SK-N-MC (cell line): ENCODE measurements at regions not wholly inside any gene's neighbourhood (a gene's known extent, or its start where the extent isn't known, plus 50 kb on each side); places are given as distances from the start of the nearest gene placed in this dataset.
"Not testable (repeated sequence)": the region's sequence is repeated elsewhere in the genome, so short reads cannot be mapped to it uniquely, and the experiment has no call there.

Experiments
- DNase-seq: peaks from one replicate; pipeline ENCODE4 v3.0.0-alpha.2; 2011; ENCODE audit warnings: low read depth, low spot score
- H3K27ac ChIP-seq: fragments of 200-600 bp; sonication (generic); 2 replicates; pipeline ENCODE4 v1.5.1; 2016; ENCODE audit warnings: mixed run types
- H3K36me3 ChIP-seq: fragments of 200-600 bp; sonication (generic); 2 replicates; pipeline ENCODE4 v1.6.1; 2017; ENCODE audit warnings: antibody characterized with exemption, low read length, mixed read lengths; ENCODE audit not compliant: insufficient read depth
- H3K4me3 ChIP-seq: fragments of 200-600 bp; sonication (generic); 2 replicates; pipeline ENCODE4 v1.5.1; 2016
- H3K9ac ChIP-seq: fragments of 200-600 bp; sonication (generic); 2 replicates; pipeline ENCODE4 v1.8.0; 2017; ENCODE audit warnings: mixed run types, mixed read lengths; ENCODE audit not compliant: insufficient read length
- H3K9me3 ChIP-seq: fragments of 200-600 bp; sonication (generic); 2 replicates; pipeline ENCODE4 v1.6.1; 2017; ENCODE audit warnings: low read depth, mild to moderate bottlenecking, antibody characterized with exemption, low read length, moderate library complexity, mixed read lengths
- EZH2 ChIP-seq: fragments of 200-600 bp; sonication (generic); IDR thresholded peaks from one replicate; pipeline ENCODE4 v1.6.1; 2017; ENCODE audit warnings: antibody characterized with exemption
- FOXP2 ChIP-seq: optimal IDR thresholded peaks from 2 replicates; pipeline ENCODE3; 2011; ENCODE audit warnings: mild to moderate bottlenecking, moderate library complexity; ENCODE audit not compliant: insufficient read depth; ENCODE audit errors: extremely low read length, control extremely low read depth
- POLR2AphosphoS5 ChIP-seq: IDR thresholded peaks from 2 replicates; pipeline ENCODE4 v1.6.1; 2012; ENCODE audit warnings: mild to moderate bottlenecking, low read depth, low read length, borderline replicate concordance

DNA sequence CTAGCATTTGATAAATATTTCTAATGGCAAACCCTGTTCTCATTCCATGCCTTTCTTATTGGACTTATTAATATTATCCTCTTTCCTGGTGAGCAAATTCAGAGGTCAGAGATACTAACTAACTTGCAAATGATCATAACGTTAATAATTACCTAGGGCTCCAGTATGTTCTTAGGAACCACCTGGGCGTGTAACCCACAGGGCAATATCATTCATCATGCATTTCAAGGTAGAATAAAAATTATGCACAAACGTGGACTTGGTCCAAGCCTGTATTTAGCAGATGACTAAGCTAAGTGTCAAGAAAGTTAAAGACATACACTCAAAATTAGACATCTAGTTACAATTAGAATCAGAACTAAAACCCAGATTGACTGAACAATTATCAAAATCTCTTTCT lies 850.1 kb downstream of the TRIML1 start:
- TF ChIP-seq POLR2AphosphoS5: no peak
- TF ChIP-seq FOXP2: no peak
- Histone ChIP-seq H3K36me3 (no peaks in the 10 kb centered on the region), H3K27ac (no peak overlapping the region), H3K9ac (no peak overlapping the region), H3K9me3 (no peaks in the 10 kb centered on the region), H3K4me3 (no peak overlapping the region)
- no peak for DNase-seq

DNA sequence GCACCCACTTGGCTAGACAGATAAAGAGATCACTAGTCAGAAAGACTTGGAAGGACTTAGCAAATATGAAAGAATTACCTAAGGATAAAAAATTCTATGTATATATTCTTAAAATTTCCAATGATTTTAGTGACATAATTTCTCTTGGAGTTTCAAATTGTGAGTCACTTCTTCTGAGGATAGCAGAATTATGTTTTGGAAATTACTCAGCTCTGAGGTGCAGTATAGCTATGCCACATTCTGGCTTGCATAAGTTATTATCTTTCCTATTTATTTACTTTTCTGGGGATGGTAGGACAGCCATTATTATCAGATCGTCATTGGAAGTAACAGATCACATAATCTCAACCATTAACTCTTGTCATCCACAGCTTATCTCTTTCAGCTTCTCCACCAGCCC lies 853.5 kb downstream of the TRIML1 start:
- TF ChIP-seq FOXP2 (no peak), EZH2 (no peak)
- H3K4me3 ChIP-seq: no peak overlapping the region
- no peak overlapping the region for H3K9ac ChIP-seq
- no peak for DNase-seq
- no peak overlapping the region for H3K27ac ChIP-seq
- H3K9me3 ChIP-seq: no peaks in the 10 kb centered on the region
- no peaks in the 10 kb centered on the region for H3K36me3 ChIP-seq

DNA sequence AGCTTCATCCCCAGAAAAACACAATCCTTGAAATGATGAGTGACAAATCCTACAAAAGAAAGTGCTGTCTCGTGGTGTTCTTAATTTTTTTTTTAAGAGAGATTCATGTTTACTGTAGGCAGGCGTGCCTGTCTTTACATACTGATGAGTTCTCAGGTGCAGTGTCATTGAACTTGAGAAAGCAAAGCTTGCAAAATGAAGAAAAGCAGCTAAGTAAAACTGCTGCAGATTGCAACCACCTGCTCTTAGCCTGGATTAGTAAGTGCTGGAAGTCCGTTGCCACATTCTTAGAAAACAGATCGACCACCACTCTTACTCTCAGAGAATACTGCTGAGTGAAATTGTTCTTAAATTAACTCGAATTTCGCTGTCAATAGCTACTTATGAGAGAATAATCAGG lies 854.6 kb downstream of the TRIML1 start:
- TF ChIP-seq FOXP2 (no peak), EZH2 (no peak), POLR2AphosphoS5 (no peak)
- no peak overlapping the region for H3K4me3 ChIP-seq
- H3K27ac ChIP-seq: no peak overlapping the region
- DNase-seq: no peak
- H3K36me3 ChIP-seq: no peaks in the 10 kb centered on the region
- H3K9me3 ChIP-seq: no peaks in the 10 kb centered on the region
- no peak overlapping the region for H3K9ac ChIP-seq

DNA sequence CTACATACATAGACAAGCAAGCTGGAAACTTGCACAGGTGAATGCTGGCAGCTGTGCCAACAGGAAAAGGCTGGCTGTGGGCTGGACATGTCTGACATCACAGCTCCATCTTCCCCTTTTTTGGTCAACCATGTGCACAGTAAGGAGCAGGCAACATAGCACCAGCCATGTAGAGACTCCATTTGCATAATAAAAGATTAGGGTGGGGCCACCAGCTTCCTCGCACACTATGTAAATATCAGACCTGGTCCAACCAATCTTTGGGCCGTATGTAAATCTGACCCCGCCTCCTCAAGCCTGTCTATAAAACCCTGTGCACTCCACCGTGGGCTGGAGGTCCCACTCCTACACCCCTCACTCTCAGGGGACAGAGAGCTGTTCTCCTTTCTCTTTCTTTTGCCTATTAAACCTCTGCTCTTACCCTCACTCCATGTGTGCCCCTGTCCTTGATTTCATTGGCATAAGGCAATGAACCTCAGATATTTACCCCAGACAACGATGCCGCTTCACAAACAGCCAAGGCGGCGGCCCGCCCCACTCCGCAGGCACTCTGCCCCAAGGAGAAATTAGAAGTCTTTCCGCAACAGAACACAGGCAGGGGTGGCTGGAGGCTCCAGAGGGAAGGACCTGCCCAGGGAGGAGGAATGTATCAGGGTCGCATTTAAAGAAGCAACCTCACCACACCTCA lies 862.2 kb downstream of the TRIML1 start:
- H3K36me3 ChIP-seq: no peaks in the 10 kb centered on the region
- no peak overlapping the region for H3K27ac ChIP-seq
- no peak overlapping the region for H3K9ac ChIP-seq
- peak overlapping the region; percentile 42 for H3K4me3 ChIP-seq
- no peaks in the 10 kb centered on the region for H3K9me3 ChIP-seq
- no peak for DNase-seq
- no peak for TF ChIP-seq POLR2AphosphoS5
- TF ChIP-seq FOXP2: no peak
- TF ChIP-seq EZH2: no peak

DNA sequence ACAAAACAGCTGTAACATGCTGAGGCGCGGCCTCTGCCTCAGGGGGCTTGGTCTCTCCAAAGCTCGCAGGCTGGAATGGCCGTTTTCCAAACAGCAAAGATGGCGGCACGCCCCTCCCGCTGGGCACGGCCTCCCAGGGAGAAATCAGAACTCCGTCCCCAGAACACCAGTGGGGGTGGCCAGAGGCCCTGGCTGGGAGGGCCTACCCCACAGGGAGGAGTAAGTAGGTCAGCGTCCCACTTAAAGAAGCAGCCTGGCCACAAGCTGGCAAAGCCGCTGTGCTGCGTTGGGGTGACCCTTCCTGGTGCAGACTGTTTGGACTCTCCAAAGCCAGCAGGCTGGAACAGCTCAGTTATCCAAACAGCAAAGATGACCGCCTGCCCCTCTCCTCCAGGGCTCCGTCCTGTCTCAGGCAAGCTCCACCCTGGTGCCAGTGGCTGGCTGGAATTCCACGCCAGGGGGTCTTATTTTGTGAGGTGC lies 862.8 kb downstream of the TRIML1 start:
- TF ChIP-seq FOXP2: no peak
- TF ChIP-seq POLR2AphosphoS5: no peak
- TF ChIP-seq EZH2: no peak
- Histone ChIP-seq H3K36me3 (no peaks in the 10 kb centered on the region), H3K4me3 (peak overlapping the region; percentile 42), H3K9me3 (no peaks in the 10 kb centered on the region), H3K27ac (no peak overlapping the region), H3K9ac (no peak overlapping the region)
- DNase-seq: no peak

DNA sequence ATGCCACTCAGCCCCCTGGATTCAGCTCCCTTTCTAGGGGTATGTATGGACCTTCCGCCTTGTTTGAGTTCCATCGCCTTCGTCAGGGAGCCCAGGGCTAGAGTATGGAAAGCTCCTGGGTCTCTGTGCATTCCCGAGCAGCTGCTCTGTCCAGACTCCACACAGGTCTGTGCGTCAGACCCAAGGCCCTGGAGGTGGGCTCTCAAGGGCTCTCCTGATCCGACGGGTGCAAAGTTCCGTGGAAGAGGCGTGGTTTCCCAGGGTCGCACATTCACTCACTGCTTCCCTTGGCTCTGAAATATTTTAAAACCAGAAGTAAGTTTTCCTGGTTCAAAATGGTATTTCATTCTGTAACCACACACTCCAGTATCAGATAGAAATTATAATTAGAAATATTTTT lies 863.2 kb downstream of the TRIML1 start:
- TF ChIP-seq FOXP2 (no peak), POLR2AphosphoS5 (no peak), EZH2 (no peak)
- Histone ChIP-seq H3K4me3 (no peak overlapping the region), H3K36me3 (no peaks in the 10 kb centered on the region), H3K9me3 (no peaks in the 10 kb centered on the region), H3K9ac (no peak overlapping the region), H3K27ac (no peak overlapping the region)
- DNase-seq: no peak

DNA sequence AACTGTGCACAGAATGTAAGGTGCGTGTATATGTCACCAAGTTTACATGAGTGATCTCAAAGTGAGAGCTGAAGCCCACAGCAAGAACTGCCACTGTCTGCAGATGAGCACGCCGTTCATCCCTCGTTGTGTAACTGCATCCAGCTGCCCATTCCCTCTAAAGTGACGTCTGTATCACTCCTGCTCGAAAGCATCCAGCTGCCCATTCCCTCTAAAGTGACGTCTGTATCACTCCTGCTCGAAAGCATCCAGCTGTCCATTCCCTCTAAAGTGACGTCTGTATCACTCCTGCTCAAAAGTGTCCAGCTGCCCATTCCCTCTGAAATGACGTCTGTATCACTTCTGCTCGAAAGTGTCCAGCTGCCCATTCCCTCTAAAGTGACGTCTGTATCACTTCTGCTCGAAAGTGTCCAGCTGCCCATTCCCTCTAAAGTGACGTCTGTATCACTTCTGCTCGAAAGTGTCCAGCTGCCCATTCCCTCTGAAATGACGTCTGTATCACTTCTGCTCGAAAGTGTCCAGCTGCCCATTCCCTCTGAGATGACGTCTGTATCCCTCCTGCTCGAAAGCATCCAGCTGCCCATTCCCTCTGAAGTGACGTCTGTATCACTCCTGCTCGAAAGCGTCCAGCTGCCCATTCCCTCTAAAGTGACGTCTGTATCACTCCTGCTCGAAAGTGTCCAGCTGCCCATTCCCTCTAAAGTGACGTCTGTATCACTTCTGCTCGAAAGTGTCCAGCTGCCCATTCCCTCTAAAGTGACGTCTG lies 871.4 kb downstream of the TRIML1 start:
- DNase-seq, H3K9ac ChIP-seq: not testable (repeated sequence)

DNA sequence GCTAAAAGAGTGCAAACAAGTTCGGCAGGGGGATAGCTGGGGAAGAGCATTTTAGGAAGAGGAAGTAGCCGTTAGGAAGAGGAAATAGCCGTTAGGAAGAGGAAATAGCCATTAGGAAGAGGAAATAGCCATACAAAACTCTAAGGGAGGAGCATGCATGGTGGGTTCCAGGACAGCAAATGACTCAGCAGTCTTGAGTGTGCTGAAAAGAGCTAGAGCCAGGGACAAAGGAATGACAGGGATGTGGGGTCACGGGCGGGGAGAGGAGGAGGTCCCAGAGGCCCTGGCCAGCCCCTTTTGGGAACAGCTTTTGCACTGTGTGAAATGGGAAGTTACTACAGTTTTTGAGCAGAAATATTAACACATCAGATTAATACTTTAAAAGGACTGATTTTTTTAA lies 882.6 kb downstream of the TRIML1 start:
- TF ChIP-seq EZH2: no peak
- TF ChIP-seq POLR2AphosphoS5: no peak
- no peak for TF ChIP-seq FOXP2
- Histone ChIP-seq H3K27ac (no peak overlapping the region), H3K9me3 (no peaks in the 10 kb centered on the region), H3K9ac (no peak overlapping the region), H3K4me3 (no peak overlapping the region), H3K36me3 (no peaks in the 10 kb centered on the region)
- DNase-seq: no peak

More for the DNA sequence above, 871.4 kb downstream of the TRIML1 start:
- H3K9me3 ChIP-seq, H3K27ac ChIP-seq, H3K4me3 ChIP-seq, H3K36me3 ChIP-seq: not testable (repeated sequence)
